NCI-H748 treated with DMSO at 0.1 percent for 48 hours (cell line): ENCODE measurements at regions not wholly inside any gene's neighbourhood (a gene's known extent, or its start where the extent isn't known, plus 50 kb on each side); places are given as distances from the start of the nearest gene placed in this dataset.
A peak's percentile ranks its signal among the peaks of the same experiment; 100 is the strongest.

Experiments
- DNase-seq: peaks from one replicate; lab custom pipeline; 2025; lab: John Stamatoyannopoulos, UW

DNA sequence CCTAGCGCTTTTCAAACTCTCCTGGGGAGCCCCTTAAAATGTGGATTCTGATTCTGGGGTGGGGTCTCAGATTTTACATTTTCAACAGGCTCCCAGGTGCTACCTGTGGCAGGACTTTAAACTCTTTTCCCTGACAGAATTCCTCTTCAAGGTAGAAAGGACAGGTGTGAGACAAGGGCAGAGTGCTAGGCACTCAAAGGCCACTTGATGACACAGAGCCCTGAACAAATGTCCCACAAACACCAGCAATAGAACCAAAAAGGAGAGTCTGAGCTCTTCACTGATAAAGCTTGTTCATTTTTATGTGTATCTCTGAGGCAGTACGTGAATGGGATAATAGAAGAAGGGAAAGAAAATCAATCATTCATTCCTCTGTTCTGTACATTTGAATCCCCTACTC is 77.7 kb upstream of the PELI1 start:
- DNase-seq = no peak

DNA sequence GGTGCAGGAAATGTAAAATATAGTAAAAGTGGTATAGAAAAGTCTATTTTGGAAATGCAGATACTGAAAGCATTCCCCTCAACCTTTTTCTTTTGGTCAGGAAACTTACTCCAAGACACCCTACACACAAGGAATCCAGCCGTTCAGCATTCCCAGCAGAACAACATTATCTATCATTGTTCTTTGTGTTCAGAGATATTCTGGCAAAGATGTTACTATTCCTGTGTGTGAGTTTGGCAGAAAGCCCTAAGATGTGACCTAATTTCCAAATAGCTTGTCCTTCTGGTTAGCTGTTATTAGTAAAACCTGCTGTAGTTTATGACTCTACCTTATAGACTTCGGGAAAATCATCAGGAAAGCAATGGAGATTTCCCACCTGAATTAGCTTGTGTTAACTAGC is 78.1 kb upstream of the PELI1 start:
- no peak for DNase-seq

DNA sequence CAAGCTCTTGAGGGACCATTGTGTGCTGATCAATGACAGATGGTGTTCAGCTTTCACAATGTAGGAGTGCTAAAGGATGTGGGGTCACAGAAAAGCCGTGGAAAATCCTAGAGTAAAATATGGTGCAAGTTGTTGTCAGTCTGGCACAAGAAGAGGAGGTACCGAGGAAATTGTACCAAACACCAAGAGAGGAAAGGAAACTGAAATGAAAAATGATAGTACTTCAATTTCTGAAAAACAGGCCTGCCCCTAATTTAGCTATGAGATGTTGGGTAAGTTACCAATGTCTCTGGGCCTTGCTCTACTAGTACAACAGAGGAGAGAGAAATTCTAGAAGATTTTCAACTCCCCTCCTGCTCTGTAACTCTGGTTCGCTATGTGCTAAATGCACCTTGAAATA is 78.8 kb upstream of the PELI1 start:
- no peak for DNase-seq

DNA sequence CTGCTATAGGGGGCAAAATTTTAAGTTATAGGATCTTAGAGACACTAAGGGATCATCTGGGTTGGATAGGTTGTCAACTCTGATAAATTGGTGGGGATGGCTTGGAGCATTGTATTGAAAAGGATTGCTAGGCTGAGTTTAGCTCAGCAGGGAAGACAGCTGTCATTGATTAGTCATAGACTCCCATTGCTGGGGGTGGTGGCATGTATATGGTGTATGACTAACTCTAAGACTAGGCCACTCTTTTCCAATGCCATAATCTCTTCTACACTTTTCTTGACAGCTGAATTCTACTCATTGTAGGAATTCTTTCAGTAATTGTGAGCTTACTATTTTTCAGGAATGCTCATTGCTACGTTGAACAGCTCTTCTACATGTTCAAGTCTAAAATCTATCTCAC is 81.3 kb upstream of the PELI1 start:
- no peak for DNase-seq

DNA sequence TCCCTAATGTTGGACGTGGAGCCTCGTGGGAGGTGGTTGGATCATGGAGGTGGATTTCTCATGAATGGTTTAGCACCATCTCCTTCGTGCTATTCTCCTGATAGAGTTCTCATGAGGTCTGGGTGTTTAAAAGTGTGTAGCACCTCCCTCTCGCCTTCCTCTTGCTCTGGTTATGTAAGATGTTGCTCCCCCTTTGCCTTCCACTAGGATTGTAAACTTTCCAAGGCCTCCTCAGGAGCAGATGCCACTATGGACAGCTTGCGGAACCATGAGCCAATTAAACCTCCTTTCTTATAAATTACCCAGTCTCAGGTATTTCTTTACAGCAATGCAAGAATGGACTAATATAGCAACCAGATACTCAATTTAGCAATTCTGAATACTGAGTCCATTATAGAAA is 82.4 kb upstream of the PELI1 start:
- DNase-seq = no peak

DNA sequence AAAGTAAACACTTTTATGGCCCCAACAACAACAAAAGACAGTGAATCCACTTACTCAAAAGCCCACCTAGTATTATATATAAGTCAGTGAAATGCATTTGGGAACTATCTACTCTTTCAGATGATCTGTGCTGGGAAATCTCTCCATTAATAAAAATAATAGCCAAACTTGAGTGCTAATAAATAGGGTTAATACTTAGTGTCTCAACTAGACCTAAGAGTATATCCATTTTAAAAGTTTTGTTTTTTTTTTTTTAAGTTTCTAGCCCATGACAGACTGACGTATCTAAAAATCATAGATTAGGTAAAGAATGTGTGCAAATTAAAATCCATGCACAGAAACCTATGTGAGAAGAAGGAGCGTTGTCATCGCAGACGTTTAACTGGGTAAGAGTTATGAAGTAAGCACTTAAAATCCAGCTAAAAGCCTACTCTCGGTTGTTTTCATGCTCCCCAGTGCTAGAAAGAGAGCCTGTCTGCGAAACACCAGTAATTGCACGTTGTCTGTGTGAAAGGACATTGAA is 83.4 kb upstream of the PELI1 start:
- DNase-seq = no peak

DNA sequence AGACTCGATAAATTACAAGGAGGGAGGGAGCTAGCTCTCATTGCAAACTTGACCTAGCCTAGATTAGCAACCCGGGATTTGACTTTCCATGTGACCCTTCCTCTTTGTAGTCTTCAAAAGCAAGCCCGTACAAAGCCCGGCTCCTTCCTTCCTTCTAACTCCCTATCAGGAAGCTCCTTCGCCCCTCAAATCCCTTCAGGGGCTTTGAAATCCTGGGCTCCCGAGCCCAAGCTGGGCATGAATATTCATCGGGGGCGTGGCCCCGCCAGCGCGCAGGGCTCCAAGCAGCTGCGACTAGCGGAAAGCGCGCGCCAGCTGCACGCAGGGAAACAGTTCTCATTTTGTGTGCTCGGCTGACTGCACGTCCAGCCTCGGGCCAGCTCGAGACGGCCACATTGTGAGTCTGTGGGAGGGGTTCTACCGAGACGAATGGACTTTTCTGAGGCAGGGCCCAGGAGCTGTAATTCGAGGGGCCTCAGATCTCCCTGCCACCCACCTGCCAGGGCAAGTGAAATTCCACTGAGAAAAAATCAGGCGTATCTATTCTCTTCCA is 84.0 kb upstream of the PELI1 start:
- peak; percentile 93 for DNase-seq

DNA sequence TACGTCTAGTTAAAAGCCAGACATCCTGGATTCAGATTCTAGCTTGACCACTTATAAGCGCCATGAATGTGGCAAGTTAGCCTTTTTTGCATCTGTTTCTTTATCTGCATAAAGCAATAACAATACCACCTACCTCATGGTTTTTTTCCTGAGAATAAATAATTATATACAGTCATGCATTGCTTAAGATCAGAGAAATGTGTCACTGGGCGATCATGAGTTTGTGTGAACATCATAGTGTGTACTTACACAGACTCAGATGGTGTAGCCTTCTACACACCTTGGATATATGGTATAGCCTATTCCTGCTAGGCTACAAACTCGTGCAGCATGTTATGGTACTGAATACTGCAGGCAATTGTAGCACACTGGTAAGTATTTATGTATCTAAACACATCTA is 84.7 kb upstream of the PELI1 start:
- no peak for DNase-seq

DNA sequence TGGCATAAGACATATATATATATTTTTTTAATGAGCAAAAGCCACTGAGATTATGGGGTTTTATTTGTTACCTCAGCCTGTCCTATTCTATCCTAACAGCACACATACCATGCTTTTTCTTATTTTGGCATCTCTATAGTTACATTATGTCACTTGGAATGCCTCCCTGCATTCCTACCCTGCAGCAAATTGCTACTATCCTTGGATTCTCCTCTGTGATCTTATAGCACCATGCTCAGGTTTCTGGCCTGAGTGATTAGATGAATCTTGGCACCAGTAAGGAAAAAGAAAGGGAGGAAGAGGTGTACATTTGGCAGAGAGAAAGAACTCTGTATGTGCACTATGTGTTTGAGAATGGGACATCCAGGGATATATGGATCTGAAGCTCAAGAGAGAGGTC is 86.3 kb upstream of the PELI1 start:
- no peak for DNase-seq

DNA sequence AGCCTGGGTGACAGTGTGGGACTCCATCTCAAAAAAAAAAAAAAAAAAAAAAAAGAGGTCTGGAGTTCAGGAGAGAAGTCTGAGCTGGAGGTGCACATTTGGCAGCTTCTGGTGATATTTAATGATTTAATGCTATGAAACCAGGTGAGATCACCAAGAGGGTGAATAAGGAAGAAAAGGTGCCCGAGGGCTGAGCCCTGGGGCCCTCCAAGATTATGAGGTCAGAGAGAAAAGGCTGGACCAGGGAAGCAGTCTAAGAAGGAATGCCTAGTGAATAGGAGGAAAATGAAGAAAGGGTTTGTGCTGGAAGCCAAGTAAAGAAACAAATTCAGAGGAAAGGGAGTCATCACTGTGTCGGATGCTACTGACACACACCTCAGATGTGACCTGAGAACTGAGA is 88.0 kb upstream of the PELI1 start:
- DNase-seq = no peak

DNA sequence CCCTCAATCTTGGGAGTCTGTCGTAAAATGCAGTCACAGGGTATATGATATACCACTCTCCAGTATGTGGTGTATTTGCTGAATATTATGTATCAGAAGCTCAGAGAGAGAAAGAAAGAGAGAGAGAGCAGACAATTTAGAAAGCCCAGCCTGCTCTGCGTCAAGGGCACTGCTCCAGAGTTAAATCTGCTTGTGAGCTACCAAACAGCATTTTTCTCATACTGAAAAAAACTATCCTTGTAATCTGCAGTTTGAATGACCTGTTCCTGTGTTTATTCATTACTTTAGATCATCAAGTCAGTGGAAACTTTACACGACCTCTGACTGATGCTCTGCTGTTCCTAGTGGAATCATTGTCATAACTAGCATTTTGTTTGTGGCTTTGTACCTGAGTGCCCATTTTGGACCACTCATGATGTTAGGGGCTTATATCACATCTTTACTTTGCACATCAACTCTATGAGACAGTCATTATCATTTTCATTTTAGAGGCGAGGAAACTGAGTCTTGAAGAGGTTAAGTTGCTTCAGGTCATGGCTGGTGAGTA is 89.2 kb upstream of the PELI1 start:
- DNase-seq = no peak

DNA sequence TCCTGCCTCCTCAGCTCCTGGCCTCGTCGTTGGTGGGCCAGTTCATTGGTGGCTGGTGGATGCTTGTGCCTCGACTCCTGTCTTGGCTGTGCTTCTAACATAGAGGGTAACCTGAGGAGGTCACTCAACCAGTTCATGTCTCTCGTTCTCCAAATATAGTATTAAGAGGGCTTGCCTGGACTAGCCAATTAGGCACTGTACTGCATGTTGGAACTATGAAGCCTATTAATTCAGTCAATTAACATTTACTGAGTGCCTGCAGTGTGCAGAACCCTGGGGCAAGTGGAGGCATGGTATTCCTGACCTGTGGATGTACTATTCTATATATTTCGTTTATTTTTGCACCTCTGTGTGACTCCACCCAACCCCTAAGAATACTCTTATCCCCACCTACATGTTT is 89.9 kb upstream of the PELI1 start:
- no peak for DNase-seq

DNA sequence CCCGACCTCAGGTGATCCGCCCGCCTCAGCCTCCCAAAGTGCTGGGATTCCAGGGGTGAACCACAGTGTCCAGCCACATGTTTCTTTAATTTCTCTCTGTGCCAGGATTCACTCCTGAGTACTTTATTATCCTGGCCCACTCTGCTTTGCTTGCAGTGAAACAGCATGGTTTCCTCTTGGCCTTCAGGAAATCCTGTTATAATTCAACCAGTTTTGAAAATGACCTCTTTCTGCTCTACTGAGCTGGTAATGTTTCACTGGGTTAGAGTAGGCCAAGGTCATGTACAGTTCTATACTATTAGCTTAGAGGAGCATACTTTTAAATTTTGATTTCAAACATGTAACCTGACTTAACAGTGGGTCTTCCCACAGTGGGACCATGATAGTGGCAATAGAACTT is 90.6 kb upstream of the PELI1 start:
- no peak for DNase-seq

DNA sequence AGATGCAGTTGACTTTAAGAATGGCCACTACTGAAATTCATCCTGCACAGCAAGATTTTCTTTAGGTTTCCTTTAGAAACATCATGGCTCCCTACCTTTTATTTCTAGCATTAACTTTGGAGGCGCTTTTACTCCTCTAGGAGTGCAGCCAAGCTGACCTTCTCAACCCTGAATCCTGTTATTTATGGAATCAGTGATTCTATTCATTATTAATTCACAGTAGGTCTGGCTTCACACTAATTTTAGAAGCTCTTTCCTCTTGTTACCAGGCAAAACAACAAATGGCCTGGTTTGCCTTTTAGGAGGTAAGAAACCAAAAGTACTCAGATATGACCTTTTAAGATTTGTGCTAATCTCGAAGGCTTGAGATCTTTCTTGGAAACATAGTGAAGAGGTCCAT is 93.0 kb upstream of the PELI1 start:
- no peak for DNase-seq

DNA sequence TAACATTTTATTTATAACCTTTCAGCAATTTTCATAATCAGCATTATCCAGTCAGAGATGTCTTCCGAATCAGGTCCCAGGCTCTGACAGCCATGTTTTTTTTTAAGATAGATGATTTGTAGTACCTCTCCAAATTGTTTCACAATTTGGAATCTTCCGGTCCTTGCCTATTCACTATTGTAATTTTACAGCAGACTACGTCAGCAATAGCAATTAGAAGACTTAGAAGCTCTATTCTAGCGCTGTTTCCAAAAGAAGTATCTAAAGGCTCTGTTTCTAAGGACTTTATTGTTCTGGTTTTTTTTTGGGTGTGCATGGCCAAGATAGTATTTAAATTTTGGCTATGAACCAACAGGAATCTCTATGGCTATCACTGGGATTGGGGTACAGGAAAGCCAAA is 94.6 kb upstream of the PELI1 start:
- DNase-seq = no peak

DNA sequence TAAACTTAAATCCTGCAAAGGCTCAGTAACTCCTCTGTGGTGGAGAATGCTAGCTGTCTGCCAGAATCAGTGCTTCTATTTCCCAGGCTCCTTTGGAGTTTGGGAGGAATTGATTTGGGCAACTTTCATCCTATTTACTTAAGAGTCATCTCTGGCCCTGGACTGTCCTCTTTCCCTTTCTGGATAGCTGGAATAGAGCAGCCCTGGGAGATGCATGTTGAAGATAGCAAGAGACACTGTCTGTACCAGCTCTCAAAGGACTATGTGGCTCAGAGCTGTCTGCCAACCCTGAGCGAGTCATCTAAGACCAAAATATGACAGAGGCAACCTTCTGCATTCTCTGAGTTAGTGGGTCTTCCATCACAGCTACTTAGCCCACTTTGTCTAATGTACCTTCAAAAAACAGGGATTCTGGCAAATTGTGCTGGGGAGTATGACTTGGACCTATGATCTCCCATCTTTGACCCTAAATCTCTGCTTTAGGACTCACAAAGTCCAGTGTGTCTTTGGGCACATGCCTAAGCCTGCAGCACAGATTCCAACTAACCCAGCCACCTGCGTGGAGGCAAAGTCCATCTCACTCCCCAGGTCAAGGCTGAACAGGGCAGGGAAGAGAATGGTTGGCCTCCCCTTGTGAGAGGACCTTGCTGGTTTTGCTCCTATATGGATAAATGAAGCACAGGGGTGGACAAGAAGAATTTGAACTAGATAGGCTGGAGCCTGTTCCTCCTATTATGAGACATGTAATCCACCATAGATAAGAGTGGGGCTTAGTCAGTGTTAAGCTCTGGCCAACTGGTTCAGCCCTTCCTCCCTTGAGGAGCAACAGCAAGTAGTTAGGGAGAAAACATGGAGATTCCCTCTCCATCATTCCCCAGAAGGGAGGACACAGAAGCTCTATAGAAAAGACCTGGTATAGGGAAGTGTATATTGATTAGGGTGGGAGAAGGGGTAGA is 99.1 kb upstream of the PELI1 start:
- DNase-seq = no peak

DNA sequence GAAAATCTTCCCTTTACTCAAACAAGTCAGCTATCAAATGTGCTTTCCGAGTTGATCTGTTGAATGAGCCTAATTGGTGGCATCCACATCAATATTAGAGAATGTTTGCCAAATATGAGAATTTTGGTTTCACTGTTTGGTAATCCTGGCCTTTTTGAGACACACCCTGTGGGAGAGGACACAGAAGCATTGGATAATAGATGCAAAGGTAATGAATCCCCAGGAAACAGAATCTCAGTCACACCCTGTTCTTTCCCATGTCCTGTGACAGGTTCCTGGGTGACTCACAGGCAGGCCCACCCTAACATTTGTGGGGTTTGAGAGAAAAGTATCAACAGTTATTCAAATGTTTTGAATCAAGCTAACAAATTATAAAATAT is 99.8 kb upstream of the PELI1 start:
- DNase-seq = no peak

DNA sequence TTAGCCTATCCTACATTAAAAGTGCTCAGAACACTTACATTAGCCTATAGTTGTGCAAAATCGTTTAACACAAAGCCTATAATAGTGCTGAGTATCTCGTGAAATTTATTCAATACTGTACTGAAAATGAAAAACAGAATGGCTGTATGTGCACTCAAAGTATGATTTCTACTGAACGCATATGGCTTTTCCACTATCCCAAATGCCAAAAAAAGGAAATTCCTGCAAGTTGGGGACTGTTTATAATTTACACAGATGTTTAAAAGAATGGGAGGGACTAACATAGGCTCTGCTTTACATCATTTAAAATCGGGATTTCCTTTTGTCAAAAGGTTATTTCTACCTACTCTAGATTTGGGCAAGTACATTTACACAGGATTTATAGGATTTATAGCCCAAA is 101.4 kb upstream of the PELI1 start:
- DNase-seq = no peak

DNA sequence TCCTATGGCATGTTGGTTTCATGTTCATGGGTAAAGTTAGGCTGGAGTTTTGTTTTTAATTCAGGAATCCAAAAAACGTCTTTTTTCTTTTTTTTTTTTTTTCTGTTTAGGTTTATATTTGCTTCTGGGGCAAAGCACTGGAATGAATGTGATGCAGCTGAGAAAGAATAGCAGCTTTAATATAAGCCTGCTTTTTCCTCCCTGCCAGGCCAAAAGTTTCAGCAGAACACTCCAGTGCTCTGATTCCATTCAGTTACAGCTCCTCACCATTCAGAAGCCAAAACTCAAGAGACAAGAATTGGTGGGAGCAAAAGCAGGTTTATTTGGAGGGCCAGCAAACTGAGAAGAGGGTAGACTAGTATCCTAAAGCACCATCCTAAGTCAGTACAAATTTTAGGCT is 102.7 kb upstream of the PELI1 start:
- no peak for DNase-seq

DNA sequence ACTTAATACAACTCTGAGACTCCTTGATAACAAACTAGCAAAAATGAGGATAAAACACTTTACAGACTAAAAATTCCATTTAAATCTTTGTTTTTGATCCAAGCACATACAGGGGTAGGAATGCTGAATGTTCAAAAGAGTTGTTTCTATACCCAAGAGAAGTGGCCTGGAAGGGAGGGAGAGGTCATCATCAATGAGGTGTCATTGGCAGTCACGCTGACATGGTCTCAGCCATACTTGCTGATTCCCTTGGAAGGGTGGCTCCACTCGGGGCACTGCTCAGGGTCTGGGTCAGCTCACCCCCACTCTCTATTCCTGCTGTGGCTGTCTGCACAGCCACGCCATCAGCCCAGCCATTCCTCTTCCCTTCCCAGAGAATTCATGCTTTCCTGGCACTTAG is 105.2 kb upstream of the PELI1 start:
- no peak for DNase-seq

DNA sequence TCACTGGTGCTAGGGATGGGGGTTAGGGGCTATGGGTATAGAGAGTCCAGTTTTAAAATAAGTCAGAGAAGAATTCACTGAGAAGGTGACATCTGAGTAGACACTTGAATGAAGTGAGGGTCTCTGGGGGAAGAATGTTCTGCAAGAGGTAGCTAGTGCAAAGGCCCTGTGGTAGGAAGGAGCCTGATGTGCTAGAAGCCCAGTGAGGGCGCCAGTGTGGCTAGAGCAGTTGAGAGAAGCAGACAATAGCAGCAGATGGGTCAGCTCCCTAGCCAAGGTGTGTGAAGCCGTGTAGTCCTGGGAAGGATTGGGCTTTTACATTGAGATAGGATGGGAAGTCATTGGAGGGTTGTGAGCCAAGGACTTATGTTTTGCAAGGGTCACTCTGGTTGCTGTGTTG is 105.8 kb upstream of the PELI1 start:
- DNase-seq = no peak

DNA sequence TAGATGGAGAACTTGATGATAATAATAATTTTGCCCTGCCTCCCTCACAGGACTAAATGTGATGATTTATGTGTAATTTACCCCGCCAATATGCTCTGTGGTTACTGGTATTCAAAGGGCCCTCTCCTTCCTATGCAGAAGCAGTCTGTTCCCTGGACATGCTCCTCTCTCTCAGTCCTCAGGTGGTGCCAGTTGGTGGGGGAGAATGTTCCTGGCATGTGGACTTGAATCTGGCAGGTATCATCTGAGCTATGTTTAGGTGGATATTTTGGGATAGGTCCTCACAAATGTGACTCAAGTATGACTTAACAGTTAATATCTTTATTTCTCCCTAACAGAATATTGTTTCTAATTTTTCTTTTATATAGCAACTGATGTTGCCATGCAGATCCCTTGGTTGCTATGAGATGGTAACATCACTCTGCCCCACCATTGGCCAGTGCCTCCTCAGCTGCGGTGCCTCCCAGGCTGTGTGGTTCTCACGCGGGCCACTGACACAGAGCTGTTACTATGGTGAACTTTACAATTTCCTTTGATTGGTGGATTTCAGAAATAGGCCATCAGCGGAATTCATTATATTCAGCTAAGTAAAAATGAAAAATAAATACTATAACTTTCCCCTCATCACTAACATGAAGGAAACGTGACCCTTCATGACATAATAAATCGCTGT is 106.7 kb upstream of the PELI1 start:
- DNase-seq = no peak
